ENCODE measurements at regions not wholly inside any gene's neighbourhood (a gene's known extent, or its start where the extent isn't known, plus 50 kb on each side); places are given as distances from the start of the nearest gene placed in this dataset.
A peak's percentile ranks its signal among the peaks of the same experiment; 100 is the strongest.

DNA sequence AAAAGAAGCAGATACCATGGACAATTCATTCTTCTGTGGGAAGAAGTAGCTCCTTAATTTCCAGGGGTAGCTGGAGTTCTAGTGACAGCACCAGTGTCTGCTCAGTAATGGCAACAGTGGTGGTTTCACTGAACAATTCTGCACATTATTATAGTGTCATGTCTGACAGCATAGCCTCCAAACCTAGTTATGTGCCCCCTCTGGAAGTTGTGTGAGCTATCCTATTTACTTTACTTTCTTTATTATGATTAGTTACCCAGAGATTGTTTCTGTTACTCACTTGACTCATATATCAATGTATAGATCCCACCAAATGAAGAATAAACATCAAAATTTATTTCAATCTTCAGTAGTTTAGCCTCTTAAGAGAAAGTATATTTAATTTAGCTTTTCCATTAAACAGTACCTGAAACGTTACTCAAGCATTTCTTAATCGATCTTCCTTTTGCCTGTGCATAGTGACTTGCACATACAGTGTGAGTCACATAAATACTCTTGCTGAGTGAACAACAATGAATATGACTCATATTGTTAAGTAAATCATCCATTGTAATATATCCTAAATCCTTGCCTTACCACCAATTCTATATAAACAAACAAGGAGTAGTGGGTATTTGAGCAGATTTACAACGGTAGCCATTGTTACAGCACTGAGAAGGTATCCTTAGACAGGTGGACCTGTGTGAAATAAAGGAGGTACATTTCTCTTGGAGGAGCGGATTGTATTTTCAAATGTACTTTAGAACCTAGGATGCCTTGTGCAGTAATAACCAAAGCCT, 534.7 kb downstream of the ANKRD50 start:
- no peak overlapping the region for H3K4me3 Mint-ChIP-seq (ENCODE audit: unreplicated experiment)

DNA sequence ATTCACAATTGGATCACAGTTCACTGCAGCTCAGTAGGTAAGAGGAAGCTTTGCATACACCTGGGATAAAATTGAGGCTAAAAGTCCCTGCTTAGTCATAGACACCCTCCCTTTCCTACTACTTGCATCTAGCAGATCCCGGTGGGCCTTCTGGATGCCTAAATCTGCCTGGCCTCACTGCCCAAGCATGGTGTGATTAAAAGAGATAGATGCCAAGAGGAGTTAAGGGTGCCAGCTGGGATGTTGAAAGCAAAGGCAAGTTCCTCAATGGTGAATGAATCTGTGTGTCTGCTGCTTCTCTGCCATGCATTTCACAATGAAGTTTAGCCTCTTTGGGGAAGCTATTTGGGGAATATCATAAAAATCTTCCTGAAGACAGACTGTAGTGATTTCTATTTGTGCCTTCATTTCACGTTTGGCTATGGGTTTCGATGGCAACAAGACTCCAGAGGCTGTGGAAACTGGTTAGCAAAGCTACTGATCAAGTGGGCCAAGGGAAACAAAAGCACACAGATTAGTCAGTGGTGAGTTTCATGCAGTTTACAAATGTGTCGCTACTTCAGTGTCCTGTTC, 534.0 kb downstream of the ANKRD50 start:
- no peaks in the 10 kb centered on the region for H3K9me3 ChIP-seq (ENCODE audit: insufficient read depth, low read depth, low read length)
- Mint-ChIP-seq H3K9me3 (ENCODE audit: unreplicated experiment) (no peaks in the 10 kb centered on the region), H3K27me3 (ENCODE audit: low read depth, unreplicated experiment) (no peaks in the 10 kb centered on the region), H3K36me3 (ENCODE audit: low read depth, unreplicated experiment) (no peaks in the 10 kb centered on the region), H3K4me3 (ENCODE audit: unreplicated experiment) (no peak overlapping the region), H3K27ac (ENCODE audit: unreplicated experiment) (no peak overlapping the region), H3K4me1 (ENCODE audit: low read depth, unreplicated experiment) (no peaks in the 10 kb centered on the region)
- H3K4me1 ChIP-seq (ENCODE audit: insufficient read depth, low read length) = peaks cover 11% of the 10 kb centered on the region
- H3K36me3 ChIP-seq (ENCODE audit: insufficient read depth, low read length) = no peaks in the 10 kb centered on the region
- no peak for FAIRE-seq
- H3K27ac ChIP-seq (ENCODE audit: low read depth, low read length) = peak overlapping the region; percentile 28
- H4K20me1 ChIP-seq (ENCODE audit: insufficient read depth, low read length) = no peaks in the 10 kb centered on the region
- no peak overlapping the region for H2AFZ ChIP-seq (ENCODE audit: low read depth, low read length)
- no peak overlapping the region for H3K9ac ChIP-seq (ENCODE audit: low read length)
- H3K4me2 ChIP-seq (ENCODE audit: low read length) = peak overlapping the region; percentile 65
- H3K79me2 ChIP-seq (ENCODE audit: insufficient read depth, low read length) = no peaks in the 10 kb centered on the region
- TF ChIP-seq EZH2 (IDR thresholded peaks at IDR 0.05; ENCODE audit: insufficient read depth, low read length) = no peak
- TF ChIP-seq, protein P1, sequence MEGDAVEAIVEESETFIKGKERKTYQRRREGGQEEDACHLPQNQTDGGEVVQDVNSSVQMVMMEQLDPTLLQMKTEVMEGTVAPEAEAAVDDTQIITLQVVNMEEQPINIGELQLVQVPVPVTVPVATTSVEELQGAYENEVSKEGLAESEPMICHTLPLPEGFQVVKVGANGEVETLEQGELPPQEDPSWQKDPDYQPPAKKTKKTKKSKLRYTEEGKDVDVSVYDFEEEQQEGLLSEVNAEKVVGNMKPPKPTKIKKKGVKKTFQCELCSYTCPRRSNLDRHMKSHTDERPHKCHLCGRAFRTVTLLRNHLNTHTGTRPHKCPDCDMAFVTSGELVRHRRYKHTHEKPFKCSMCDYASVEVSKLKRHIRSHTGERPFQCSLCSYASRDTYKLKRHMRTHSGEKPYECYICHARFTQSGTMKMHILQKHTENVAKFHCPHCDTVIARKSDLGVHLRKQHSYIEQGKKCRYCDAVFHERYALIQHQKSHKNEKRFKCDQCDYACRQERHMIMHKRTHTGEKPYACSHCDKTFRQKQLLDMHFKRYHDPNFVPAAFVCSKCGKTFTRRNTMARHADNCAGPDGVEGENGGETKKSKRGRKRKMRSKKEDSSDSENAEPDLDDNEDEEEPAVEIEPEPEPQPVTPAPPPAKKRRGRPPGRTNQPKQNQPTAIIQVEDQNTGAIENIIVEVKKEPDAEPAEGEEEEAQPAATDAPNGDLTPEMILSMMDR (IDR thresholded peaks at IDR 0.05; ENCODE audit: insufficient read depth, low read depth, low read length) = no peak
- peak; percentile 55 for DNase-seq (ENCODE audit: low read depth)
- no peaks in the 10 kb centered on the region for H3K27me3 ChIP-seq (ENCODE audit: insufficient read depth, low read length)
- no peak overlapping the region for H3K4me3 ChIP-seq (ENCODE audit: insufficient read depth, low read depth, low read length)

More for the DNA sequence above, 534.7 kb downstream of the ANKRD50 start:
- FAIRE-seq (no peak), DNase-seq (ENCODE audit: low read depth) (peak; percentile 91)
- H3K4me3 ChIP-seq (ENCODE audit: insufficient read depth, low read depth, low read length) = no peak overlapping the region
- no peaks in the 10 kb centered on the region for H3K36me3 ChIP-seq (ENCODE audit: insufficient read depth, low read length)
- no peaks in the 10 kb centered on the region for H3K9me3 Mint-ChIP-seq (ENCODE audit: unreplicated experiment)
- no peaks in the 10 kb centered on the region for H3K4me1 Mint-ChIP-seq (ENCODE audit: low read depth, unreplicated experiment)
- no peaks in the 10 kb centered on the region for H3K27me3 ChIP-seq (ENCODE audit: insufficient read depth, low read length)
- H3K27ac ChIP-seq (ENCODE audit: low read depth, low read length) = peak overlapping the region; percentile 28
- peaks cover 11% of the 10 kb centered on the region for H3K4me1 ChIP-seq (ENCODE audit: insufficient read depth, low read length)
- peak overlapping the region; percentile 65 for H3K4me2 ChIP-seq (ENCODE audit: low read length)
- H3K27ac Mint-ChIP-seq (ENCODE audit: unreplicated experiment) = peak overlapping the region; percentile 30
- TF ChIP-seq, protein P1 (IDR thresholded peaks at IDR 0.05; ENCODE audit: insufficient read depth, low read depth, low read length) = no peak
- TF ChIP-seq EZH2 (IDR thresholded peaks at IDR 0.05; ENCODE audit: insufficient read depth, low read length) = no peak
- no peaks in the 10 kb centered on the region for H3K27me3 Mint-ChIP-seq (ENCODE audit: low read depth, unreplicated experiment)
- no peaks in the 10 kb centered on the region for H3K9me3 ChIP-seq (ENCODE audit: insufficient read depth, low read depth, low read length)
- H3K9ac ChIP-seq (ENCODE audit: low read length) = no peak overlapping the region
- H3K36me3 Mint-ChIP-seq (ENCODE audit: low read depth, unreplicated experiment) = no peaks in the 10 kb centered on the region
- no peaks in the 10 kb centered on the region for H3K79me2 ChIP-seq (ENCODE audit: insufficient read depth, low read length)
- no peak overlapping the region for H2AFZ ChIP-seq (ENCODE audit: low read depth, low read length)
- no peaks in the 10 kb centered on the region for H4K20me1 ChIP-seq (ENCODE audit: insufficient read depth, low read length)
